ENCODE measurements at regions not wholly inside any gene's neighbourhood (a gene's known extent, or its start where the extent isn't known, plus 50 kb on each side); places are given as distances from the start of the nearest gene placed in this dataset.

DNA sequence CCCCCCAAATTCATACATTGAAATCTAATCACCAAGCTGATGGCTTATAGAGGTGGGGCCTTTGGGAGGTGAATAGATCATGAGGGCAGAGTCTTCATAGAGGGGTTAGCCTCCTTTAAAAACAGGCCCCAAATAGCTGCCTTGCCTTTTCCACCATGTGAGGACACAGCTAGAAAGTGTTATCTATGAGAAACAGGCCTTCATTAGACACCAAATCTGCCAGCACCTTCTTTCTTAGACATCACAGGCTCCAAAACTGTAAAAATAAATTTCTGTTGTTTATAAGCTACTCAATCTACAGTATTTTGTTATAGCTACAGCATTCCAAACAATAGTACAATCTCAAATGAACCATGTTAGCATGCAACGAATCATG, 459.3 kb upstream of the GCFC2 start:
- TF ChIP-seq POU6F1 (CRISPR knock-in tag; IDR thresholded peaks at IDR 0.05; ENCODE audit: borderline replicate concordance, low read depth) (no peak), TCF4 (CRISPR knock-in tag; IDR thresholded peaks at IDR 0.05; ENCODE audit: borderline replicate concordance) (no peak), RARB (CRISPR knock-in tag; IDR thresholded peaks at IDR 0.05) (no peak), PPARA (CRISPR knock-in tag; IDR thresholded peaks at IDR 0.05; ENCODE audit: borderline replicate concordance) (no peak), TOX (CRISPR knock-in tag; IDR thresholded peaks at IDR 0.05; ENCODE audit: borderline replicate concordance) (no peak)
- TF ChIP-seq, protein P1, sequence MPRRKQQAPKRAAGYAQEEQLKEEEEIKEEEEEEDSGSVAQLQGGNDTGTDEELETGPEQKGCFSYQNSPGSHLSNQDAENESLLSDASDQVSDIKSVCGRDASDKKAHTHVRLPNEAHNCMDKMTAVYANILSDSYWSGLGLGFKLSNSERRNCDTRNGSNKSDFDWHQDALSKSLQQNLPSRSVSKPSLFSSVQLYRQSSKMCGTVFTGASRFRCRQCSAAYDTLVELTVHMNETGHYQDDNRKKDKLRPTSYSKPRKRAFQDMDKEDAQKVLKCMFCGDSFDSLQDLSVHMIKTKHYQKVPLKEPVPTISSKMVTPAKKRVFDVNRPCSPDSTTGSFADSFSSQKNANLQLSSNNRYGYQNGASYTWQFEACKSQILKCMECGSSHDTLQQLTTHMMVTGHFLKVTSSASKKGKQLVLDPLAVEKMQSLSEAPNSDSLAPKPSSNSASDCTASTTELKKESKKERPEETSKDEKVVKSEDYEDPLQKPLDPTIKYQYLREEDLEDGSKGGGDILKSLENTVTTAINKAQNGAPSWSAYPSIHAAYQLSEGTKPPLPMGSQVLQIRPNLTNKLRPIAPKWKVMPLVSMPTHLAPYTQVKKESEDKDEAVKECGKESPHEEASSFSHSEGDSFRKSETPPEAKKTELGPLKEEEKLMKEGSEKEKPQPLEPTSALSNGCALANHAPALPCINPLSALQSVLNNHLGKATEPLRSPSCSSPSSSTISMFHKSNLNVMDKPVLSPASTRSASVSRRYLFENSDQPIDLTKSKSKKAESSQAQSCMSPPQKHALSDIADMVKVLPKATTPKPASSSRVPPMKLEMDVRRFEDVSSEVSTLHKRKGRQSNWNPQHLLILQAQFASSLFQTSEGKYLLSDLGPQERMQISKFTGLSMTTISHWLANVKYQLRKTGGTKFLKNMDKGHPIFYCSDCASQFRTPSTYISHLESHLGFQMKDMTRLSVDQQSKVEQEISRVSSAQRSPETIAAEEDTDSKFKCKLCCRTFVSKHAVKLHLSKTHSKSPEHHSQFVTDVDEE (CRISPR knock-in tag; IDR thresholded peaks at IDR 0.05) = no peak
- no peak for ATAC-seq

DNA sequence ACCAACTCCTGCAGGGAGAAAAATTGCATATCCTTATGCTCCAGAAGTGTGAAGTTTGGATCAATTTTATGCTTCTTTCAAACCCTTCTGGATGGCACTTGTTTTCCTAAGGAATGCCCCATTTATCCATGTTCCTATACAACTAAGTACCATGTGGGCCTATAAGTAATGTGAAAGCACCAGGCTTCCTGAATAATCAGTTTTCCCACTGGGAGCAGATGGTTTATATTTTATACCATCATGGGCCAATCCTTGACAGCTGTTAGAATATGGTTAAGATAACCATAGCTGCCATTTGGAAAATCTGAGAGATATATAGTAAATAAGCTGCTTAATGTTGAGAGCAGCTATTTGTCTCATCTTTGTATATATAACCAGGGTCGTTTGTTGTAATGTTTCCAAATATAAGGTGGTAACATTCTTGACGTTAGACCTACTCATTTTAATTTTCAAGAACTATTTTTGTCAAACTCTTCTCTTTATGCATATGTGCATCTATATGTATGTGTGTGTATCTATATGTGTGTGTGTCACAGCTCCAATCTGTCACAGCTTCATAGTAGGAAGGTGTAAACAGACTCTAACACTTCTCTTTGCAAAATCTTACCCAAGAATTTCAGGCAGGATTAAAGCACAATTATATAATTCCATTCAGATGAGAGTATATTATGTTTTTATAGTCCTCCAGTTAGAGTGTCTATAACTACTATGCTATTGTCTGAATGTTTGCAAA, 458.7 kb upstream of the GCFC2 start:
- TF ChIP-seq TOX (CRISPR knock-in tag; IDR thresholded peaks at IDR 0.05; ENCODE audit: borderline replicate concordance) (no peak), CSDC2 (CRISPR knock-in tag; IDR thresholded peaks at IDR 0.05) (no peak), ZNF565 (CRISPR knock-in tag; conservative IDR thresholded peaks at IDR 0.05; ENCODE audit: low read depth) (no peak), RARB (CRISPR knock-in tag; IDR thresholded peaks at IDR 0.05) (no peak), ARNTL (CRISPR knock-in tag; IDR thresholded peaks at IDR 0.05; ENCODE audit: borderline replicate concordance, low read depth) (no peak), ZNF8 (CRISPR knock-in tag; IDR thresholded peaks at IDR 0.05) (no peak), POU6F1 (CRISPR knock-in tag; IDR thresholded peaks at IDR 0.05; ENCODE audit: borderline replicate concordance, low read depth) (no peak), ZFP3 (CRISPR knock-in tag; IDR thresholded peaks at IDR 0.05) (no peak), GLIS3 (CRISPR knock-in tag; IDR thresholded peaks at IDR 0.05) (no peak), BACH2 (CRISPR knock-in tag; IDR thresholded peaks at IDR 0.05; ENCODE audit: borderline replicate concordance) (no peak), ZNF70 (CRISPR knock-in tag; IDR thresholded peaks at IDR 0.05) (no peak), CSRNP3 (CRISPR knock-in tag; IDR thresholded peaks at IDR 0.05) (no peak), CREB5 (CRISPR knock-in tag; IDR thresholded peaks at IDR 0.05; ENCODE audit: low read depth) (no peak), ZFP30 (CRISPR knock-in tag; IDR thresholded peaks at IDR 0.05) (no peak), TCF4 (CRISPR knock-in tag; IDR thresholded peaks at IDR 0.05; ENCODE audit: borderline replicate concordance) (no peak), PPARA (CRISPR knock-in tag; IDR thresholded peaks at IDR 0.05; ENCODE audit: borderline replicate concordance) (no peak)
- TF ChIP-seq, protein P2, sequence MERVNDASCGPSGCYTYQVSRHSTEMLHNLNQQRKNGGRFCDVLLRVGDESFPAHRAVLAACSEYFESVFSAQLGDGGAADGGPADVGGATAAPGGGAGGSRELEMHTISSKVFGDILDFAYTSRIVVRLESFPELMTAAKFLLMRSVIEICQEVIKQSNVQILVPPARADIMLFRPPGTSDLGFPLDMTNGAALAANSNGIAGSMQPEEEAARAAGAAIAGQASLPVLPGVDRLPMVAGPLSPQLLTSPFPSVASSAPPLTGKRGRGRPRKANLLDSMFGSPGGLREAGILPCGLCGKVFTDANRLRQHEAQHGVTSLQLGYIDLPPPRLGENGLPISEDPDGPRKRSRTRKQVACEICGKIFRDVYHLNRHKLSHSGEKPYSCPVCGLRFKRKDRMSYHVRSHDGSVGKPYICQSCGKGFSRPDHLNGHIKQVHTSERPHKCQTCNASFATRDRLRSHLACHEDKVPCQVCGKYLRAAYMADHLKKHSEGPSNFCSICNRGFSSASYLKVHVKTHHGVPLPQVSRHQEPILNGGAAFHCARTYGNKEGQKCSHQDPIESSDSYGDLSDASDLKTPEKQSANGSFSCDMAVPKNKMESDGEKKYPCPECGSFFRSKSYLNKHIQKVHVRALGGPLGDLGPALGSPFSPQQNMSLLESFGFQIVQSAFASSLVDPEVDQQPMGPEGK (CRISPR knock-in tag; IDR thresholded peaks at IDR 0.05; ENCODE audit: borderline replicate concordance) = no peak
- no peak for ATAC-seq

Data from SK-N-SH treated with all-trans-retinoic acid at 6 μM for 48 hours (cell line).